Activated naive CD4-positive, alpha-beta T cell treated with anti-CD3 and anti-CD28 coated beads, Interleukin-2, amount 50 U/mL, for 24 hours (primary cell): ENCODE measurements at regions not wholly inside any gene's neighbourhood (a gene's known extent, or its start where the extent isn't known, plus 50 kb on each side); places are given as distances from the start of the nearest gene placed in this dataset.

Experiments
- H3K27ac Mint-ChIP-seq: one replicate; pipeline ENCODE4 v1.8.0; 2021; ENCODE audit warnings: mild to moderate bottlenecking, mixed read lengths
- H3K27me3 Mint-ChIP-seq: one replicate; pipeline ENCODE4 v1.8.0; 2021; ENCODE audit warnings: mixed read lengths
- H3K36me3 Mint-ChIP-seq: one replicate; pipeline ENCODE4 v1.8.0; 2021; ENCODE audit warnings: mixed read lengths
- H3K4me1 Mint-ChIP-seq: one replicate; pipeline ENCODE4 v1.8.0; 2021; ENCODE audit warnings: mixed read lengths
- H3K4me3 Mint-ChIP-seq: one replicate; pipeline ENCODE4 v1.8.0; 2021; ENCODE audit warnings: mild to moderate bottlenecking, mixed read lengths
- H3K9me3 Mint-ChIP-seq: one replicate; pipeline ENCODE4 v1.8.0; 2021; ENCODE audit warnings: mixed read lengths

GRCh38 chr13:76533251-76533650 lies 353.0 kb downstream of the KCTD12 start:
- no peaks in the 10 kb centered on the region for H3K4me1 Mint-ChIP-seq
- no peaks in the 10 kb centered on the region for H3K9me3 Mint-ChIP-seq
- H3K27me3 Mint-ChIP-seq: peaks cover 8% of the 10 kb centered on the region
- H3K36me3 Mint-ChIP-seq: no peaks in the 10 kb centered on the region
- no peak overlapping the region for H3K4me3 Mint-ChIP-seq
- no peak overlapping the region for H3K27ac Mint-ChIP-seq

GRCh38 chr13:76527041-76527440 lies 359.2 kb downstream of the KCTD12 start:
- Mint-ChIP-seq H3K27me3 (peaks cover 2% of the 10 kb centered on the region), H3K4me3 (no peak overlapping the region), H3K4me1 (no peaks in the 10 kb centered on the region), H3K36me3 (no peaks in the 10 kb centered on the region), H3K27ac (no peak overlapping the region), H3K9me3 (no peaks in the 10 kb centered on the region)

- Mint-ChIP-seq H3K4me3 (no peak overlapping the region), H3K27ac (no peak overlapping the region), H3K9me3 (no peaks in the 10 kb centered on the region), H3K36me3 (no peaks in the 10 kb centered on the region), H3K4me1 (no peaks in the 10 kb centered on the region), H3K27me3 (no peaks in the 10 kb centered on the region)
Measured at GRCh38 chr13:76523740-76524340, 362.4 kb downstream of the KCTD12 start.

DNA sequence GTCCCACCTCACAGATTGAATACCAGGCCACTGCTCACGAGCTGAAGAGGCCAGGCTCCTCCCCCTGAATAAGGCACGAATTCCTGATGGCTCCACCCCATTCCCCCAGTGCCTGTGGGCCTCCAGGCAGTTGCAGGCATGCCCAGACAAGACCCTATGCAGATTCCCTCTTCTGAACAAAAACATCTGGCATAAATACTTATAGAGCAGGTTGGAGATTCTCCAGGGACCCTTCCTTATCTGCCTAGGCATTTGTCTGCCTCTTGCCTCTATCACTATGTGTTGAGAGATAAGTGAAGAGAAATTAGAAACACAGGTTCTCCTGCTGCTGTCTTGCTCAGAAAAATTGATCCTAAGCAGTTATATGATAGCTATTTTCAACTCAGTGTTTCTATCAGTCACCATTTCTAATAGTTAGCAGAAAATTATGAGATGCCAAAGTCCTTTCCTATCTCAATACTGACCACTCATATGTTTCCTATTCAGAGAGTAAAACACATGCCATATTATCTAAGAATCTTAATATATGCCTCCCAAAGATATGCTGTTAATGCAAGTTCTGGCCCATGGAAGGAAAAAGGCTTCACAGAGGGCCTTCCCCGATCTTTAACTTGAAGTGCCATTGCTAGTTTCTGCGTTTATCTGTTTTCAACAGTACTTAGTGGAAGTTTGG lies 364.0 kb downstream of the KCTD12 start:
- Mint-ChIP-seq H3K27ac (no peak overlapping the region), H3K9me3 (no peaks in the 10 kb centered on the region), H3K4me3 (no peak overlapping the region), H3K4me1 (no peaks in the 10 kb centered on the region), H3K27me3 (no peaks in the 10 kb centered on the region), H3K36me3 (no peaks in the 10 kb centered on the region)

DNA sequence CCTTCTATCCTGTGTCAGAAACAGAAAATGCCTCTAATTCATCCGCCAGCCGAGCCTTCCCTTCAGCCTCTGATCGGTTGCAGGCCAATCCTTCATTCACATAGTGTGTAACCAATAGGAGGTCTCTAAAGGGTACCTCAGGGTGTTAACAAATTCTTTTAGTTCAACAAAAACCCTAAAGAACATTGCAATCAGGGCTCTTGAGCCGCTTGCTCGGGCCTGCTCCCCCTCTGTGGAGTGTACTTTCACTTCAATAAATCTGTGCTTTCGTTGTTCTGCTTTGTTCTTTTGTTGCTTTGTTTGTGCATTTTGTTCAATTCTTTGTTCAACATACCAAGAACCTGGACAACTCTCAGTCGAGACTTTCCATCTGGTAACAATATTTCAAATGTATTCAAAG lies 366.5 kb downstream of the KCTD12 start:
- Mint-ChIP-seq H3K27me3 (peaks cover 5% of the 10 kb centered on the region), H3K27ac (no peak overlapping the region), H3K9me3 (no peaks in the 10 kb centered on the region), H3K4me1 (no peaks in the 10 kb centered on the region), H3K4me3 (no peak overlapping the region), H3K36me3 (no peaks in the 10 kb centered on the region)

DNA sequence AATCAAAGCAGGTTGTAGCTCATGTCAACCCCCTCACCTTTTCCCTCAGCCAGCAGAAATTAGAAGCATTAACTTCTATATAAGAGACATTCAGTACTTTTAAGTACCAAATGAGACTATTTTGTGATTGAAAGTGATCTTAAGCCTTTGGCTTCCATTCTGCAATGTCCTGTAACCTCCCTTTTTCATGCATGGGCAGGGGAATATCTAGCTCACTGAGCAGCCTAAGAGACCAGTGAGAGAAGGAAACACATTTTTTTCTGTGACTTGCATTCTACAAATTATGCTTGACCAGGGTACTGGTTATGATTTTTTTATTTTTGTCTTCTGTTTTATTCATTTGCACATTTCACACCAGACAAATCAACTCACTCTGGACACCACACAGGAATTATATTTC lies 369.6 kb downstream of the KCTD12 start:
- H3K9me3 Mint-ChIP-seq: no peaks in the 10 kb centered on the region
- H3K27ac Mint-ChIP-seq: no peak overlapping the region
- no peaks in the 10 kb centered on the region for H3K36me3 Mint-ChIP-seq
- H3K4me3 Mint-ChIP-seq: no peak overlapping the region
- no peaks in the 10 kb centered on the region for H3K4me1 Mint-ChIP-seq
- peaks cover 7% of the 10 kb centered on the region for H3K27me3 Mint-ChIP-seq

GRCh38 chr13:76516013-76516412 lies 370.2 kb downstream of the KCTD12 start:
- Mint-ChIP-seq H3K4me3 (no peak overlapping the region), H3K9me3 (no peaks in the 10 kb centered on the region), H3K27ac (no peak overlapping the region), H3K27me3 (peaks cover 7% of the 10 kb centered on the region), H3K4me1 (no peaks in the 10 kb centered on the region), H3K36me3 (no peaks in the 10 kb centered on the region)

DNA sequence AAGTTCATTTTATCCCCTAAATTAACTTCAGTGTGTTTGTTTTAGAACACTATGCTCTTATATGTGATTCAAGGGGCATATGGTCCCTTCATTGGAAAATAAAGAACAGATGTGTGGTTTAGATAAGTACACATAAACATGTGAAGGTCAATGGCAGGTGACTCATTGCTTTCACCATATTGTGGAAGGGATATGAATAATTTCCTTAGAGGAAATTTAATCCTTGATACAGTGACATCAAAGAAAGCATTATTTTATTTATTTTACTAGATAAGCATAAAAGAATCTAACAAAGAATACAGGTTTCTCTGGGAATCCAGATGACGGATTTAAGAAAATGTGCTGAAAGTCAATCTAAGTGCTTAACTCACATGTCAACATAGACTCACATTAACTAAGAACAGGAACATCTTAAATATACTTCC lies 373.5 kb downstream of the KCTD12 start:
- Mint-ChIP-seq H3K4me1 (no peaks in the 10 kb centered on the region), H3K27me3 (peaks cover 12% of the 10 kb centered on the region), H3K9me3 (no peaks in the 10 kb centered on the region), H3K27ac (no peak overlapping the region), H3K36me3 (no peaks in the 10 kb centered on the region), H3K4me3 (no peak overlapping the region)

GRCh38 chr13:76505437-76505836 lies 380.8 kb downstream of the KCTD12 start:
- H3K36me3 Mint-ChIP-seq: no peaks in the 10 kb centered on the region
- H3K4me3 Mint-ChIP-seq: no peak overlapping the region
- H3K27ac Mint-ChIP-seq: no peak overlapping the region
- H3K4me1 Mint-ChIP-seq: no peaks in the 10 kb centered on the region
- no peaks in the 10 kb centered on the region for H3K9me3 Mint-ChIP-seq
- H3K27me3 Mint-ChIP-seq: peaks cover 11% of the 10 kb centered on the region

DNA sequence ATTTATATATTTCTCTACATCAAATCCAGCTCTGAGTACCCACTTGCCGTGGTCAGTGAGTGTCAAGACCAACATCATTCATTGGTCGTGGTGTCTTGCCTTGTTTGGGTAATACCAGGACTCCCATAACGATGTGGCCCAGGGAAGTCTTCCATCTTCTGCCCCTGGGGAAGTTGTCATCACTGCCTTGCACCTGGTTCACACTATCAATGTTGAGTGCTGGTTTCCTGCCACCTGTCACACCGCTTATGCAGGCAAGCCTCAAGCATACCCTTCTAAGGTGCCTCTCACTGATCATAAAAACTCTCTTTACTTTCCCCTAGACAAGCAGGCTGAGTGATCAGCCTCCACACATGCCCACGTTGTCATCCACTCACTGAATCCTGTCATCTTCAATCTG lies 382.4 kb downstream of the KCTD12 start:
- H3K27me3 Mint-ChIP-seq: peaks cover 7% of the 10 kb centered on the region
- no peaks in the 10 kb centered on the region for H3K9me3 Mint-ChIP-seq
- H3K4me3 Mint-ChIP-seq: no peak overlapping the region
- H3K4me1 Mint-ChIP-seq: no peaks in the 10 kb centered on the region
- no peaks in the 10 kb centered on the region for H3K36me3 Mint-ChIP-seq
- no peak overlapping the region for H3K27ac Mint-ChIP-seq

GRCh38 chr13:76503291-76503690 lies 382.9 kb downstream of the KCTD12 start:
- Mint-ChIP-seq H3K27me3 (peaks cover 7% of the 10 kb centered on the region), H3K27ac (no peak overlapping the region)

GRCh38 chr13:76500894-76501293 lies 385.3 kb downstream of the KCTD12 start:
- Mint-ChIP-seq H3K36me3 (no peaks in the 10 kb centered on the region), H3K4me1 (no peaks in the 10 kb centered on the region), H3K9me3 (no peaks in the 10 kb centered on the region), H3K27ac (no peak overlapping the region), H3K4me3 (no peak overlapping the region), H3K27me3 (peaks cover 9% of the 10 kb centered on the region)

More at GRCh38 chr13:76503291-76503690, 382.9 kb downstream of the KCTD12 start:
- Mint-ChIP-seq H3K4me1 (no peaks in the 10 kb centered on the region), H3K4me3 (no peak overlapping the region), H3K36me3 (no peaks in the 10 kb centered on the region), H3K9me3 (no peaks in the 10 kb centered on the region)

- no peak overlapping the region for H3K27ac Mint-ChIP-seq
- no peak overlapping the region for H3K4me3 Mint-ChIP-seq
- H3K4me1 Mint-ChIP-seq: no peaks in the 10 kb centered on the region
- H3K27me3 Mint-ChIP-seq: peaks cover 6% of the 10 kb centered on the region
- H3K9me3 Mint-ChIP-seq: no peaks in the 10 kb centered on the region
- no peaks in the 10 kb centered on the region for H3K36me3 Mint-ChIP-seq
Measured at GRCh38 chr13:76499891-76500290, 386.3 kb downstream of the KCTD12 start.

DNA sequence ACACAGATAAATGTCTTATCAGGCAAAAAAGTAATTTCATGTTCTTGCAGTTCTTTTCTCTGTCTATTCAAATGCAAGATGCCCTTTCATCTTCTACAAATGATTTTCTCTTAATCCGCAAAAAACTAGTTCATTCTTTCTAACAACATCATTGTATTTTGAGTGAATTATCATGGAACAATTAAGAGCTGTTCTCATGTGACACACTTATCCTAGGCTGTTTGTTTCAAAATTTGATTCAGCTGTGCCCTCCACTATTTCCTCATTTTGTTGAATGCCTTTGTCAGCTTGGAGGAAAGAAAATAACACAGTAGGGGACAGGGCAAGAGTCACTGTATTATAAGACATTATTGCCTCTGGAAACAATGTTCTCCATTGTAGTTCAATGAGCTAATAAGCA lies 396.9 kb downstream of the KCTD12 start:
- Mint-ChIP-seq H3K36me3 (no peaks in the 10 kb centered on the region), H3K9me3 (no peaks in the 10 kb centered on the region), H3K27me3 (peaks cover 20% of the 10 kb centered on the region), H3K4me1 (no peaks in the 10 kb centered on the region), H3K4me3 (no peak overlapping the region), H3K27ac (no peak overlapping the region)

GRCh38 chr13:76481738-76482137 lies 404.5 kb downstream of the KCTD12 start:
- no peaks in the 10 kb centered on the region for H3K4me1 Mint-ChIP-seq
- no peaks in the 10 kb centered on the region for H3K9me3 Mint-ChIP-seq
- H3K27ac Mint-ChIP-seq: no peak overlapping the region
- no peak overlapping the region for H3K4me3 Mint-ChIP-seq
- H3K36me3 Mint-ChIP-seq: no peaks in the 10 kb centered on the region
- H3K27me3 Mint-ChIP-seq: peaks cover 10% of the 10 kb centered on the region

DNA sequence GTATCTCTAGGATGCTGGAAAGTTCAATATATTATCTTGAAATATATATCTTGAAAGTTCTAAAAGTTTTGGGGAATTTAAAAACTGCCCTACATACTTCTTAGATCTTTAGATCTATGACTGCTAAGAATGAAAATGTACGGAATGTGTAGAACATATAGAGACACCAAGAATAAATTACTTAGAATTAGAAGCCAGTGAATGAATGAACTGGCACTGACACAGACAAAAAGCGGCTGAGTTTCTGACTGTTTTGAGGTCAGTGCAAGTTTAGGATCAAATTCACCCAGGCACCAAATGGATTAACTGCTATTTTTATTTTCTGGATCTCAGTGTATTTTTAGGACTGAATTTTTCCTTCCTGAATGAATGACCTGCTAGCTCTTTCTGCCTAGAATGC lies 411.2 kb downstream of the KCTD12 start:
- Mint-ChIP-seq H3K36me3 (no peaks in the 10 kb centered on the region), H3K27me3 (peaks cover 14% of the 10 kb centered on the region), H3K27ac (no peak overlapping the region), H3K4me3 (no peak overlapping the region), H3K4me1 (no peaks in the 10 kb centered on the region), H3K9me3 (no peaks in the 10 kb centered on the region)

DNA sequence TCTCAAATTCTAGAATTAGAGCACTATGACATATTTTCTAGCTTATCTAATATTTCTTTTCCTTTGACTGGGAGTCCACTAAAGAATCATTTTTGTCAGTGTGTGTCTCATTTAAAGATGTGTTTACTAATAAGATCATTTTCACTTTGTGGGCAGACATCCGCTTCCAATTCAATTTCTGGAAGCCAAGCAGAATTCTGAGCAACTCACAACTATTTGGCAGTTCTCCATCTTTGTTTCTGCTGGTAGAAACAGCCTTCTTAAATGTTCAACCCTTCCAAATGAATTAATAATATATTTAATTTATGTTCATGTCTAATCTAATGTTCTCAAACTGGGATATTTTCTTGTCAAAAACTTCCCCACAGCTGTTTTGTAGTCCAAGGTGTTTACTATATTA lies 411.8 kb downstream of the KCTD12 start:
- Mint-ChIP-seq H3K36me3 (no peaks in the 10 kb centered on the region), H3K27me3 (peaks cover 14% of the 10 kb centered on the region), H3K4me3 (no peak overlapping the region), H3K27ac (no peak overlapping the region), H3K9me3 (no peaks in the 10 kb centered on the region), H3K4me1 (no peaks in the 10 kb centered on the region)
